ENCODE measurements at regions not wholly inside any gene's neighbourhood (a gene's known extent, or its start where the extent isn't known, plus 50 kb on each side); places are given as distances from the start of the nearest gene placed in this dataset.

- H3K9me3 ChIP-seq (ENCODE audit: control insufficient read depth, insufficient read depth, low read length) = no peaks in the 10 kb centered on the region
- no peaks in the 10 kb centered on the region for H3K4me1 ChIP-seq (ENCODE audit: control insufficient read depth, insufficient read depth, low read length)
- H3K4me3 ChIP-seq (ENCODE audit: low read depth, low read length) = no peak overlapping the region
- H3K27me3 ChIP-seq (ENCODE audit: control insufficient read depth, insufficient read depth, low read length) = no peaks in the 10 kb centered on the region
- H3K27ac ChIP-seq (ENCODE audit: low read depth, low read length) = no peak overlapping the region
- no peaks in the 10 kb centered on the region for H3K36me3 ChIP-seq (ENCODE audit: control insufficient read depth, insufficient read depth, low read length)
- no peak overlapping the region for H3K9ac ChIP-seq (ENCODE audit: low read depth, low read length)
These were observed 537.3 kb upstream of the TGFBR2 start for GRCh38 chr3:30069056-30069455.

DNA sequence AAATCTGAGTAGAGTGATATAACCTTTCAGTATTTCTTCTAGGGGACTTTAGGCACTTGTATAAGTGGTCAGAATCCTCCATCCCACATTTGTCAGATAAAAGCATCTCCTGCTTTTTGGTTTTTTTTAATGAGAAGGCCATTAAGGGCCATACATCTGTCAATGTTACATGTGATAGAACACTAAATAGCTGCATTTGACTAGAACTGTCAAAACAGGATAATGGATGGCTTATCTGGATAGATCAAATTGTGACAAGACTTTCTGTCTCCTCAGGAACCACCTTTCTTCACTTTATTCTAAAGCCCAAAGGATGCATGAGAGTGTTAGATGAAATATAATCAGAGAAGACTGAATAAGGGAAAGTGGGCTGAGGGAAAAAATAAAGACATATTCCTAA lies 533.4 kb upstream of the TGFBR2 start:
- Histone ChIP-seq H3K4me3 (ENCODE audit: low read depth, low read length) (no peak overlapping the region), H3K4me1 (ENCODE audit: control insufficient read depth, insufficient read depth, low read length) (no peaks in the 10 kb centered on the region), H3K27ac (ENCODE audit: low read depth, low read length) (no peak overlapping the region), H3K27me3 (ENCODE audit: control insufficient read depth, insufficient read depth, low read length) (no peaks in the 10 kb centered on the region; the same call in 1 of the 2 replicates), H3K36me3 (ENCODE audit: control insufficient read depth, insufficient read depth, low read length) (no peaks in the 10 kb centered on the region), H3K9me3 (ENCODE audit: control insufficient read depth, insufficient read depth, low read length) (no peaks in the 10 kb centered on the region), H3K9ac (ENCODE audit: low read depth, low read length) (no peak overlapping the region)

DNA sequence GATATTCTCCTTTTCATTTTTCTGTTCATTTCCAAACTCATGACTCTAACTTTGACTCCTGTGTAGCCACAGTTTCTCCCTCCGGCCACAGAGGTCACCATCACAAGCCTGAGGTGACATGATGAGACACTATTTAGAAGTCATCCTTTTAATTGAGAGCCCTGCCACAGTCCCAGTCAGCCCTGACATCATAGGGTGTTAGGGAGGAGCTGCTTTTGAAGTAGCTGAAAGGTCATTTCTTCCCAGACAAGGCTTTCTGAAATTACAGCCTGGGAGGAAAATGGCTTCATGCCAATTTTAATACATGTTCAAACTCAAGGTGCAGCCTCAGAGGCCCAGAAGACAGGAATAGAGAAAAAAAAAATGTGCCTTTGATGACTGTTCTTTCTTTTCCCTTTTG lies 532.8 kb upstream of the TGFBR2 start:
- H3K4me3 ChIP-seq (ENCODE audit: low read depth, low read length) = no peak overlapping the region
- H3K36me3 ChIP-seq (ENCODE audit: control insufficient read depth, insufficient read depth, low read length) = no peaks in the 10 kb centered on the region
- H3K9ac ChIP-seq (ENCODE audit: low read depth, low read length) = no peak overlapping the region
- no peaks in the 10 kb centered on the region for H3K9me3 ChIP-seq (ENCODE audit: control insufficient read depth, insufficient read depth, low read length)
- H3K27ac ChIP-seq (ENCODE audit: low read depth, low read length) = no peak overlapping the region
- no peaks in the 10 kb centered on the region for H3K4me1 ChIP-seq (ENCODE audit: control insufficient read depth, insufficient read depth, low read length)
- no peaks in the 10 kb centered on the region; the same call in none of the 2 replicates for H3K27me3 ChIP-seq (ENCODE audit: control insufficient read depth, insufficient read depth, low read length)

DNA sequence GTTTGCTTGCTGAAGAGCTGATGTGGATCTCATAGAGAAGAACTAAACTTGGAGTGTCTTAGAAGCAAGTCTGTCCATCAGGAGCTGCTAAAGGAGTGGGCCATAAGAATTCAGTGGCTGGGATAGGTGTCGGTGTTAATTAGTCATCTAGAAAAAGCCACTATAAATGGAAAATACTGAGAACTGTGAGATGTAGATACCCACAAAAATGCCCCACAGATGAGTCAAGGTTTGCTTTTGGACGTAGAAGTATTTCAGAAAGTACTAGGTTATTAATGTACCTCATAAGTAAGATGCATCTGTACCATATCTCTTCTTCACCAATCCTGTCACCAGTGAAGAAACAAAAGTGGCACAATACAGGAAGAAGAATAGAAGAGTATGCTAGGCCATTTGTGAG lies 530.9 kb upstream of the TGFBR2 start:
- H3K27ac ChIP-seq (ENCODE audit: low read depth, low read length) = no peak overlapping the region
- no peak overlapping the region for H3K9ac ChIP-seq (ENCODE audit: low read depth, low read length)
- no peaks in the 10 kb centered on the region for H3K36me3 ChIP-seq (ENCODE audit: control insufficient read depth, insufficient read depth, low read length)
- no peaks in the 10 kb centered on the region for H3K4me1 ChIP-seq (ENCODE audit: control insufficient read depth, insufficient read depth, low read length)
- no peaks in the 10 kb centered on the region for H3K9me3 ChIP-seq (ENCODE audit: control insufficient read depth, insufficient read depth, low read length)
- no peak overlapping the region for H3K4me3 ChIP-seq (ENCODE audit: low read depth, low read length)
- H3K27me3 ChIP-seq (ENCODE audit: control insufficient read depth, insufficient read depth, low read length) = peaks cover 15% of the 10 kb centered on the region

DNA sequence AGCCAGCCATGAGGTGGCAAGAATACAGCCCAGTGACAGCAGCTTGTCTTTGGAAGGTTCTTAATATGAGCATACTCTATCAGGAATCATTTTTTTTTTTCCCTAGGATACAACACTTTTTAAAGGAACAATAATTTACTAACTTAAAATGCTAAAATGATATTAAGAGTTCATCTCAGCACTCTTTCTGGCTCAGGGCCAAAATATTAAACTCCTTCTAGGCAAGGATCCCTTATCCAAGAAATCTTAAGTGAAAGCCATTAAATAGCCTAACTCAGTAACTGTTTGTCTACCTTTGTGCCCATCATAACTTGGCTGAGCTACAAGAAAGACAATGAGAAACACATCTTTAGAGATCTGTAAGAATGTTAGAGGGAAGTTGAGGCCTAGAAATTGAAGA lies 529.5 kb upstream of the TGFBR2 start:
- Histone ChIP-seq H3K27me3 (ENCODE audit: control insufficient read depth, insufficient read depth, low read length) (peaks cover 29% of the 10 kb centered on the region), H3K9me3 (ENCODE audit: control insufficient read depth, insufficient read depth, low read length) (no peaks in the 10 kb centered on the region), H3K36me3 (ENCODE audit: control insufficient read depth, insufficient read depth, low read length) (no peaks in the 10 kb centered on the region), H3K9ac (ENCODE audit: low read depth, low read length) (no peak overlapping the region), H3K27ac (ENCODE audit: low read depth, low read length) (no peak overlapping the region), H3K4me3 (ENCODE audit: low read depth, low read length) (no peak overlapping the region), H3K4me1 (ENCODE audit: control insufficient read depth, insufficient read depth, low read length) (no peaks in the 10 kb centered on the region)

DNA sequence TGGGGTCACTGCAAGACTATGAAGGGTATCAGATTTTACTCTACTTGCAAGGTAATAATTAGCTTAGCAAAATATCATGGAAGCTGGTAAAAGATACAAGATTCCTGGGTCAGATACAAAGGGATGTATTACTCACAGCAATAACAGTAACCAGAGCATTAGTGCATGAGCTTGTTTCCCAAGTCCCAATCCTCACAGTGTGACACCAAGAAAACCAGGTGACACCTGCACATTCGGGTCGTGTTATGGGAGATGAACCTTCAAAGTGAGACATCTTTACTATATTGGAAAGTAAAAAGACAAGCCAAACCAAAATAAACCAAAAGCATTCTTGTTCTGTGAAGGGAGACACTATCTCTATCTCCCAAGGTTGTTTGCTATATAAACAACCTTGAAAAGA lies 528.7 kb upstream of the TGFBR2 start:
- no peaks in the 10 kb centered on the region for H3K9me3 ChIP-seq (ENCODE audit: control insufficient read depth, insufficient read depth, low read length)
- no peak overlapping the region for H3K4me3 ChIP-seq (ENCODE audit: low read depth, low read length)
- H3K27ac ChIP-seq (ENCODE audit: low read depth, low read length) = no peak overlapping the region
- H3K4me1 ChIP-seq (ENCODE audit: control insufficient read depth, insufficient read depth, low read length) = peaks cover 5% of the 10 kb centered on the region; the same call in 1 of the 2 replicates
- peaks cover 37% of the 10 kb centered on the region for H3K27me3 ChIP-seq (ENCODE audit: control insufficient read depth, insufficient read depth, low read length)
- no peaks in the 10 kb centered on the region for H3K36me3 ChIP-seq (ENCODE audit: control insufficient read depth, insufficient read depth, low read length)
- H3K9ac ChIP-seq (ENCODE audit: low read depth, low read length) = no peak overlapping the region

DNA sequence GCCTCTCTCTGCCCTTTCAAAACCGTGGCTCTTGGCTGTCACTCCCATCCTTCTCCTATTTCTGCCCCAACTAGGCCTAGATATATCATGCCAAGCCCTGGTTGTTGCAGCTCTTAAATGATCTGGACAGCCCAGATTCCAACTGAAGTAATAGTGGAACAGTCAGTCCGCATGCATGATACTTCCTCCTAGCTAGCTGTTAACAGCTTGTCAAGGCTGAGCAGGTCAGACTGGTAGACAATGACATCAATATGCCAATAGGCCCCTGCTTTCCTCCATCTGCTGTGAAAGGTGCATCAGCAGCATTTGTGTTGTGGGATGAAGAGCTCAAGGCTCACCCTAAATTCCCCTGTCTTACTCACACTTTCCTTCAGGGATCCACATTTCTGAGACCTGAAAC lies 527.7 kb upstream of the TGFBR2 start:
- Histone ChIP-seq H3K9me3 (ENCODE audit: control insufficient read depth, insufficient read depth, low read length) (no peaks in the 10 kb centered on the region), H3K4me3 (ENCODE audit: low read depth, low read length) (no peak overlapping the region), H3K27me3 (ENCODE audit: control insufficient read depth, insufficient read depth, low read length) (peaks cover 47% of the 10 kb centered on the region), H3K4me1 (ENCODE audit: control insufficient read depth, insufficient read depth, low read length) (peaks cover 12% of the 10 kb centered on the region; the same call in 1 of the 2 replicates), H3K36me3 (ENCODE audit: control insufficient read depth, insufficient read depth, low read length) (no peaks in the 10 kb centered on the region), H3K27ac (ENCODE audit: low read depth, low read length) (no peak overlapping the region), H3K9ac (ENCODE audit: low read depth, low read length) (no peak overlapping the region)

GRCh38 chr3:30081904-30082303 lies 524.5 kb upstream of the TGFBR2 start:
- Histone ChIP-seq H3K27ac (ENCODE audit: low read depth, low read length) (no peak overlapping the region), H3K9me3 (ENCODE audit: control insufficient read depth, insufficient read depth, low read length) (no peaks in the 10 kb centered on the region), H3K27me3 (ENCODE audit: control insufficient read depth, insufficient read depth, low read length) (peaks cover 66% of the 10 kb centered on the region), H3K36me3 (ENCODE audit: control insufficient read depth, insufficient read depth, low read length) (no peaks in the 10 kb centered on the region), H3K9ac (ENCODE audit: low read depth, low read length) (no peak overlapping the region), H3K4me1 (ENCODE audit: control insufficient read depth, insufficient read depth, low read length) (peaks cover 34% of the 10 kb centered on the region), H3K4me3 (ENCODE audit: low read depth, low read length) (no peak overlapping the region)

- Histone ChIP-seq H3K4me1 (ENCODE audit: control insufficient read depth, insufficient read depth, low read length) (peaks cover 36% of the 10 kb centered on the region), H3K4me3 (ENCODE audit: low read depth, low read length) (no peak overlapping the region), H3K9ac (ENCODE audit: low read depth, low read length) (no peak overlapping the region), H3K9me3 (ENCODE audit: control insufficient read depth, insufficient read depth, low read length) (no peaks in the 10 kb centered on the region), H3K27ac (ENCODE audit: low read depth, low read length) (no peak overlapping the region), H3K36me3 (ENCODE audit: control insufficient read depth, insufficient read depth, low read length) (no peaks in the 10 kb centered on the region), H3K27me3 (ENCODE audit: control insufficient read depth, insufficient read depth, low read length) (peaks cover 72% of the 10 kb centered on the region)
These were observed 523.7 kb upstream of the TGFBR2 start for GRCh38 chr3:30082652-30083051.

DNA sequence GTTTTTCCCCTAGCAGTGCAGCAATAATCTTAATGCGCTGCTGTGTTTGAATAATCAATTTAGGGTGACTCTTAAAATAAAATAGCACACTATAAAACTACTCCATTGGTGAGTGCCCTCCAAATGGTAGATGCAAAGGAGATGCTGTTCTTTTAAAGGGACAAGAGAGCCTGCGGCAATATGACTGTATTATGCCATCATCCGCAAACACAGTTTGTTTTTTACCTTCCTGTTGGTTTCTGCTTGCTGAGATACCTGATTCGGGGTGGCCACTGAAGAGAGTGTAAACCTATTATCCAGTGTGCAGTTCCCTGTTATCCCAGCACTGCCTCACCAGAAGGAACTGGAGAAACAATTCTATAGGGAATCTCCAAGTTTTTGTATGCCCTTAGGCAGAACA lies 523.1 kb upstream of the TGFBR2 start:
- Histone ChIP-seq H3K27me3 (ENCODE audit: control insufficient read depth, insufficient read depth, low read length) (peaks cover 79% of the 10 kb centered on the region), H3K4me3 (ENCODE audit: low read depth, low read length) (no peak overlapping the region), H3K9me3 (ENCODE audit: control insufficient read depth, insufficient read depth, low read length) (no peaks in the 10 kb centered on the region), H3K36me3 (ENCODE audit: control insufficient read depth, insufficient read depth, low read length) (no peaks in the 10 kb centered on the region), H3K27ac (ENCODE audit: low read depth, low read length) (no peak overlapping the region), H3K4me1 (ENCODE audit: control insufficient read depth, insufficient read depth, low read length) (peaks cover 36% of the 10 kb centered on the region), H3K9ac (ENCODE audit: low read depth, low read length) (no peak overlapping the region)

DNA sequence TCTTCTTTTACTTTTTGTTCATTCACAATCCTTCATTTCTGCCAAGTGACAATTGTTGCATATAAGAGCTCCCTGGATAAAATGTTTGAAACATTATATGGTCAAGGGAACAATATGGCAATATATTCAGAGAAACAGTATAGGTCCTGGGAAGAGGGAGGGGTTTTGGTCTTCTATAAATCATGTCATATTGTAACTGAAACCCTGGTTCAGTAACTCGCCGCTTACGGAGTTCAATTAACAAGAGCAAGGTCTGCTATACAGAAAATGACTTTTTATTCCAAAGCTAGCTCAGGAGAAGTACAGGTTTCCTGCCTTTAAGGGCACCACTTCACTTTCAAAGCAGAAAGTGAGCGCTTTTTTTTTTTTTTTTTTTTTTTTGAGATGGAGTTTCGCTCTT lies 522.1 kb upstream of the TGFBR2 start:
- Histone ChIP-seq H3K4me1 (ENCODE audit: control insufficient read depth, insufficient read depth, low read length) (peaks cover 36% of the 10 kb centered on the region), H3K36me3 (ENCODE audit: control insufficient read depth, insufficient read depth, low read length) (no peaks in the 10 kb centered on the region), H3K27ac (ENCODE audit: low read depth, low read length) (no peak overlapping the region), H3K9ac (ENCODE audit: low read depth, low read length) (no peak overlapping the region), H3K4me3 (ENCODE audit: low read depth, low read length) (0 out of 2 replicates have a peak overlapping the region, but pooled peaks have one; percentile 5), H3K27me3 (ENCODE audit: control insufficient read depth, insufficient read depth, low read length) (peaks cover 84% of the 10 kb centered on the region), H3K9me3 (ENCODE audit: control insufficient read depth, insufficient read depth, low read length) (no peaks in the 10 kb centered on the region)

- H3K36me3 ChIP-seq (ENCODE audit: control insufficient read depth, insufficient read depth, low read length) = no peaks in the 10 kb centered on the region
- H3K27me3 ChIP-seq (ENCODE audit: control insufficient read depth, insufficient read depth, low read length) = peaks cover 84% of the 10 kb centered on the region
- no peak overlapping the region for H3K9ac ChIP-seq (ENCODE audit: low read depth, low read length)
- H3K27ac ChIP-seq (ENCODE audit: low read depth, low read length) = peak overlapping the region; percentile 93
- H3K9me3 ChIP-seq (ENCODE audit: control insufficient read depth, insufficient read depth, low read length) = no peaks in the 10 kb centered on the region
- H3K4me3 ChIP-seq (ENCODE audit: low read depth, low read length) = peak overlapping the region; percentile 20; the same call in 1 of the 2 replicates
- H3K4me1 ChIP-seq (ENCODE audit: control insufficient read depth, insufficient read depth, low read length) = peaks cover 36% of the 10 kb centered on the region
These were observed 521.4 kb upstream of the TGFBR2 start for GRCh38 chr3:30084971-30085403.
